ELR (cell line): ENCODE measurements at regions not wholly inside any gene's neighbourhood (a gene's known extent, or its start where the extent isn't known, plus 50 kb on each side); places are given as distances from the start of the nearest gene placed in this dataset.
A peak's percentile ranks its signal among the peaks of the same experiment; 100 is the strongest.
"Not testable (repeated sequence)": the region's sequence is repeated elsewhere in the genome, so short reads cannot be mapped to it uniquely, and the experiment has no call there.

ENCODE experiments used
- DNase-seq: peaks from one replicate; pipeline ENCODE4 v3.0.0-alpha.2; 2015; ENCODE audit warnings: low read depth

DNA sequence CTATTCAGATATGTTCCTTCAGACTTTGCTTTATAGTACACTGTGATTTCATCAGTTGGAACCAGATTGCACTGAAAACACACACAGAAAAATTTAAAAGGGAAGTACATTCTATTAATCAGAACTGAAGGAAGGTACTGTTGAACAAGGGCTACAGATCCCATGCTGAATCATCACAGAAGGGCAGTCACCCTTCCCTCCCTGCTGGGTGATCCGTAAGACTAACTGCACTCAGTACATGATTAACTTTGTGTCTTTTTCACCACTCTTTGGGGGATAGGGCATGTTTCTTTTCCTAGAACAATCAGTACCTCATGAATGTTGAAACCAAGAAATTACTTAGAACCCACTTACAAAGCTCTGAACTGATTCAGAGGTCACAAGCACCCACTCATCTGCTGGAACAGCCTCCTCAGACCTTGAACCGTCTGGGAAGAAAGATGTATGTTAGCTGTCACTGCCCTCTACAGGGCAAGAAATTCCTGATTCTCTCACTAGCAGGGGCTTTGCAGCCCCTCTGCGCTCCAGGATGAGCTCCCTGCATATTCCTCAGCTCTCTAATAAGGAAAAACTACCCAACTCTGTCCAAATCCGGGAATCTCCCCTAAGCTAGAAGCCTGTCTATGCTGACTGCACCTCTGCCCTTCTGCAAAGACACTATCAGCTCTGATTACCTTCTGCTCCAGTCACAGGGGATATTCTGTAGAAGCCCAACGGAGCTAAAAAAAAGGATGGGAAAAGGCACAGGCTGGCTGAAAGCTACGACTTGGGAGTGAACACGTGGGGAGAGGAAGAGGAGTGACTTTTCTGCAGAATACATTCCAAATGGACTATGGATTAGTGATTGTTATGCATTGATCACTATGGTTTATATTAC is 51.0 kb downstream of the IARS1 start:
- DNase-seq = peak; percentile 70

DNA sequence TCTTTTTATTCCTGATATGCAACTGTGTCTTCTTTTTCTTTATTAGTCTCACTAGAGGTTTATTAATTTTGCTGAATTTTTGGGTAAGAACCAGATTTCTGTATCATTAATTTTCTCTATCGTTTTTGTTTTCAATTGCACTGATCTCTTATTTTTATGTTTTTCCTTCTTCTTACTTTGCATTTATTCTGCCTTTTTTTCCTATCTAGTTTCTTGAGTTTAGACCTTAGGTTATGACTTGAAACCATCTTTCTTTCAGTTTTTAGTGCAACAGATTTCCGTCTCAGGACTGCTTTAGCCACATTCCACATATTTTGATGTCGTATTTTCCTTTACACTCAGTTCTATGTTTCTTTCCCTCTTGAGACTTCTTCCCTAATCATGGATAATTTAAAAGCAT is 56.6 kb downstream of the IARS1 start:
- DNase-seq = no peak

DNA sequence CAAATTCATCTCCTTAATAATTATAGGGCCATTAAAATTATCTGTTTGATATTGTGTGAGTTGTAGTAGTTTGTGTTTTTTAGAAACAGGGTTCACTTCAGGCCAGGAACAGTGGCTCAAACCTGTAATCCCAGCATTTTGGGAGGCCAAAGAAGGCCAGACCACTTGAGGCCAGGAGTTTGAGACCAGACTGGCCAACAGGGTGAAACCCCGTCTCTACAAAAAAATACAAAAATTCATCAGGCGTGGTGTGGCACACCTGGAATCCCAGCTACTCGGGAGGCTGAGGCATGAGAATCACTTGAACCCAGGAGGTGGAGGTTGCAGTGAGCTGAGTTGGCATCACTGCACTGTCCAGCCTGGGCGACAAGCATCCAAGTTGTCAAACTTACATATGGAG is 57.0 kb downstream of the IARS1 start:
- no peak for DNase-seq

DNA sequence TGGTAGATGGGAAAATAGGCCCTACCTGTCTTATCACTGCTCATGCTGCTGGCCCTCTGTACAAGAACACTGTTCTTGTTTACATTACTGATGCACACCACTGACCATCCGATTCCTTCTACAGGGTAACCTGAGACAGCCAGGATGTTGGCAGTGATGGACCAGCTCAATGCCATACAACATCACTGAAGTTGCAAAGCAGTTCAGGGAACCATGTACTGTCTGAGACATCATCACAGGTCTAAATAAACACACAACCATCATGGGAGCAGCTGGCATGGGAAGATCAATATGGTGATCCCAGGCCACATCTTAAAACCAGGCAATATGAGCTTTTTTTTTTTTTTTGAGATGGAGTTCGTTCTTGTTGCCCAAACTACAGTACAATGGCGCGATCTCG is 59.0 kb downstream of the IARS1 start:
- DNase-seq = no peak

DNA sequence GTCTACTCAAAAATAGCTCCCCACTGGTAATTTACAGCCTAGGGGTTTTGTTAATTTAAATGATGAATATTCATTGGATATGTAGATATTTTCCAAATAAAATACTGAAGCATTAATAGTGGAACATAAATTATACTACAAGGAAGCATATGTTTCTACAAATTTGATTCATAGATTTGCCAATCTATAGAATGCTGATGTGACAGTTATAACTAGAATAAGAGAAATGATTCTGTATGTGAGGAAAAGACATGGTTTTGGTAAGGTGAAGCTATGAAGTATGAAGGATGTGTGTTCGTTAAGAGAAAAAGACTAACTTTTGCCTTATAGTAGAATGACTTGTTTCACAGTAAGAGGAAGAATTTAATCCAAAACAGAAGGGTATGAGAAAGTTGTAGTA is 61.3 kb downstream of the IARS1 start:
- no peak for DNase-seq

DNA sequence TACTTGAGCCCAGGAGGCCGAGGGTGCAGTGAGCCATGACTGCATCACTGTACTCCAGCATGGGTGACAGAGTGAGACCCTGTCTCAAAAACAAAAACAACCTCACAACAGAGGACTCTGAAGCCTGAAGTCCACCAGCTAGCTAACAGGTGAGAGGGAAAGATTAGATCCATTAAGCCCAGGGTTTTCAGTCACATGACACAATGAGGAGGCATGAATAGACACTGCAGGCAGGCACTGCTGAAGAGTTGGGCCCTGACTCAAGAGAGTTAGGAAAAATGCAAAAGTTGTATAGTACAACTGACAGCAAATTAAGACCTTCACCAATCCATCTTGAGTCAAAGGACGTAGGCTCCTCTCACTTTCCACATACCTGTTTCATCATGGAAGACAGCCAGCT is 64.9 kb downstream of the IARS1 start:
- no peak for DNase-seq

DNA sequence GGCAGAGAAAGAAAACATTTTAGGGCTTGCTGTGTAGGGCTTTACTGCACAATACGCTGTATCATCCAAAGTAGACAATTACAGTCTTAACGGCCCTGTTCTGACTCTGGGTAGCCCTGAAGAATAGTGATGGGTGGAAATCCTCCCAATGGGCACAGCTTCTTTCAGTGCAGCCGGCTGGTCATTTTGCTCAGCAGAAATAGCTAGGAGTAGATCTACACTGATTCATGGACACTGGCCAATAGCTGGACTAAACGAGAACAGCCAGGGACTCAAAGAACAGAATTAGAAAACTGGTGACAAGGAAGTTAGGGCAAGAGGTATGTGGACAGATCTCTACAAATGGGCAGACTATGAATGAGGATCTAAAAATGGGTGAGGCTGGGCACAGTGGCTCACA is 69.3 kb downstream of the IARS1 start:
- DNase-seq = no peak

GRCh38 chr9:92223758-92224157 is 69.7 kb downstream of the IARS1 start:
- no peak for DNase-seq

GRCh38 chr9:92208693-92209524 is 84.6 kb downstream of the IARS1 start:
- DNase-seq = no peak

DNA sequence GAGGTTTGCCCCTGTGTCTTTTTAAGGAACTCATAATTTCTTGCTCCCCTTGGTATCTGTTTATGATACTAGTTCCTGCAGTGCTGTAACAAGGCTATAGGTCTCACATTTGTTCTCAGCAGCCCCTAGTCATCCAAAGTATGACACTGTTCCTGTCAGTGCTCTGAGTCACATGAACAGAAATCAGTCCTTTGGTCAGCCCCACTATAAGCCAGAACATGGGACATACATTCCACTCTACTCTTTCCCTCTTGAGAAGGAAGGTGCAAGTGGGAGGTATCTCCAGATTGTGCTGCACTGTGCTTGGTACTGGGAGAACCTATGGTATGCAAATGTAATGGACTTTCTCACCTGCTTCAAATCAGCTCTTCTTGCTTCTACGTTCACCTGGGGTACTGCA is 87.0 kb downstream of the IARS1 start:
- DNase-seq = peak; percentile 71

GRCh38 chr9:92203887-92204286 is 88.7 kb upstream of the SPTLC1 start:
- DNase-seq = not testable (repeated sequence)

DNA sequence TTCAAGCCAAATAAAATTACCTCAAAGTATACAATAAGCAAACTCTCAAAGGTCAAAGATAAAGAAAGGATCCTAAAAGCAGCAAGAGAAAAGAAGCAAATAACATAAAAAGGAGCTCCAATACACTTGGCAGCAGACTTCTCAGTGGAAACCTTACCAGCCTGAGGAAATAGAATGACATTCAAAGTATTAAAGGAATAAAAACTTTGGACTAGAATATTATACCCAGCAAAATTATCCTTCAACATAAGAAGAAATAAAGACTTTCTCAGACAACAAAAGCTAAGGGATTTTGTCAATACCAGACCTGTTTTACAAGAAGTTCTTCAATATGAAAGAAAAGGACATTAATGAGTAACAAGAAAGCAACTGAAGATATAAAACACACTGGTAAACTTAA is 83.0 kb upstream of the SPTLC1 start:
- not testable (repeated sequence) for DNase-seq

- DNase-seq = peak; percentile 50
These were observed 81.7 kb upstream of the SPTLC1 start for GRCh38 chr9:92196909-92197308.

- no peak for DNase-seq
These were observed 81.2 kb upstream of the SPTLC1 start for GRCh38 chr9:92196400-92196799.

DNA sequence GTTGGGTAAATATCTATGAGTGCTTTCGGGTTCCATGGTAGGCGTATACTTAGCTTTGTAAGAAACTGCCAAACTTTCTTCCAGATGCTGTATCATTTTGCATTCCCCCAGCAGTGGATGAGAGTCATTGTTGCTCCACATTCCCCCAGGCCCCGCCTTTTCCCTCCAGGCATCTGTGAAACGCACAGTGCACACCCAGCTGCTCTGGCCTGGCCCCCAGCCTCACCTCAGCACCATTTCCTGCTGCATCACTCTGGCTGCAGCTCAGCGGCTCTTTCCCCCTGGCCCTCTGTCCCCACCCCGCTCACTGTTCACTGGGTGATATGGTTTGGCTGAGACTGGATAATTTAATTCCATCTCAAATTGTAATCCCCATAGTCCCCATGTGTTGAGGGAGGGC is 76.6 kb upstream of the SPTLC1 start:
- peak; percentile 65 for DNase-seq

GRCh38 chr9:92190536-92190790 is 75.2 kb upstream of the SPTLC1 start:
- no peak for DNase-seq

- no peak for DNase-seq
These were observed 74.7 kb upstream of the SPTLC1 start for GRCh38 chr9:92189782-92190535.

GRCh38 chr9:92188969-92189781 is 74.0 kb upstream of the SPTLC1 start:
- no peak for DNase-seq

DNA sequence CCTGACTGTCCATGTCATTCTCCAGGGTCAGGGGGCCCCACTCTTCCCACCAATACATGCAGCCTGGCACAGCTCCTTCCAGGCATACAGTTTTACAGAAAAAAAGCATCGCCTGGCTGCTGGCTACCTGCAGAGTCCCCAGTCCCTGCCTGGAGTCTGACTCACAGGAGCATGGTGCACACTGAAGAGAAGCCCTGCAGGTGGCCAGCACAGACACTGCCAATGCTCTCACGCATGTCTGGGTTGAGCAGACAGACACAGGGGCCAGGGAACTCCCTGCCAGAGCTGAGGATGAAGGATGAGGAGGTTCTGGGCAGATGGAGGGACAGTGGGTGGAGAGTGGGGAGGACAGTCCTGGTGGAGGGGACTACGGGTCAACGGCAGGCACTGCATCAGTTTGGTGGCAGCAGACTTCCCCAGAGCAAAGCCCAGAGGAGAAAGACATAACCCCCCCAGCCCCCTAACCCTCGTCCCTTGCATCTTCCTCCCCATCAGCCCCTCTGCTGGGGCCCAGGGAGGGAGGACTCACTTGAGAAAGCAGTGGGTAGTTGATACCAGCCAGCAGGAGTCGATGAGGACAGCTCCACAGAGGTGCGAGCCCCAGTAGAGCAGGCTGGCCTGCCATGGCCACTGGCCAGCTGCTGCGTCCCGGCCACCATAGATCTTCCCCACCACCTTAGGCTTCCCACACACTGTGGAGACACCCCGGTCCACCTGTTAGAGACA is 72.9 kb upstream of the SPTLC1 start:
- DNase-seq = no peak

DNA sequence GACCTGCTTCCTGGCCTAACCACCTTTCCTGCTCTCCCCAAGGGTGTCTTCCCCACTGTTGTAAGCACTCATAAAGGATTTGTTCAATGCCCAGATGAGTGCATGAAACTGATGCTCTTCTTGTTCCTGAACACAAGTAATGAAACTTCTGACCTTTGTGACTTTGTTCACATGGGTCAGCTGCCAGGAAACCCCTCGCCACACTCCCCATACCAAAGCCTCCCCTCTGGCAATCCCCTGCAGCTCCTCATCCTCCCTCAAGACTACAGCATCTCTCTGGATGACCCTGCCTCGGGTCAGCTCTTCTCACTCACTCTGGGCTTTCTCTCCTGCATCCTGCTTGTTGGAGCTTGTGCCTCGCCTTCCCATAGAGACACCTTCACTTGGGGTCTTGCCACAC is 72.2 kb upstream of the SPTLC1 start:
- no peak for DNase-seq

DNA sequence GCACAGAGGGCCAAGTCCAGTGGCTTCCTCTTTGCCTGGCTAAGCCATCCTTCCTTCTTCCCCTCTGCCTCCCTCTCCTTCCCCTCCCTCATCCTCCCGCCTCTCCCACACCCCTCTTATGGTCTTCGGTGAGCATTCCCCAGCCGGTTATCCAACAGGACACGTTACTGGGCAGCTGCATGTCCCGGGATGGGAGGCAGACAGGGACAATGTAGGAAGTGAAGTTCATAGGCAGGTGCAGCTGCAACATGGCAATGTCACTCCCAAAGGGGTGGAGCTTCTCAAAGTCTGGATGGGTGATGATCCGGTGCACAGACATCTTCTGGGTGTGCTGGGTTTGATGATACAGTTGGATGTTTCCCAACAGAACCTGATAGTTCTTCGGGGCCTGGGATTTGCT is 71.4 kb upstream of the SPTLC1 start:
- DNase-seq = no peak
